Vagina (tissue), 2 donors: ENCODE measurements at regions not wholly inside any gene's neighbourhood (a gene's known extent, or its start where the extent isn't known, plus 50 kb on each side); places are given as distances from the start of the nearest gene placed in this dataset.

ENCODE experiments used
- DNase-seq, 2 donors: peaks; one replicate each; pipeline ENCODE4 v3.0.0-alpha.2; 2017; ENCODE audit errors: extremely low spot score in 2 of 2
- H3K27ac ChIP-seq: fragments of 200-600 bp; sonication (generic); one replicate; pipeline ENCODE4 v1.5.1; 2019
- H3K27me3 ChIP-seq: fragments of 200-600 bp; sonication (generic); one replicate; pipeline ENCODE4 v1.5.1; 2019
- H3K36me3 ChIP-seq, 2 donors: fragments of 200-600 bp; sonication (generic); one replicate each; pipeline ENCODE4 v1.5.1; 2017 to 2019
- H3K4me1 ChIP-seq: fragments of 200-600 bp; sonication (generic); one replicate; pipeline ENCODE4 v1.5.1; 2019
- H3K4me3 ChIP-seq, 2 donors: fragments of 200-600 bp; sonication (generic); 1 replicate in 1 of 2; 2 replicates in 1 of 2; pipeline ENCODE4 v1.5.1; 2016 to 2019
- H3K9me3 ChIP-seq: fragments of 200-600 bp; sonication (generic); one replicate; pipeline ENCODE4 v1.5.1; 2019
- POLR2A ChIP-seq, 2 donors: fragments of 450-650 bp; IDR thresholded peaks; one replicate each; pipeline ENCODE4 v1.6.1; 2017; ENCODE audit warnings: antibody characterized with exemption in 2 of 2, mild to moderate bottlenecking in 2 of 2, moderate library complexity in 2 of 2
- POLR2AphosphoS5 ChIP-seq, 2 donors: sonication (generic); formaldehyde crosslinking; IDR thresholded peaks; one replicate each; pipeline ENCODE4 v1.9.0; 2017; ENCODE audit warnings: antibody characterized with exemption in 2 of 2, mild to moderate bottlenecking in 2 of 2, low read depth in 1 of 2; ENCODE audit not compliant: insufficient read depth in 1 of 2
- intact Hi-C: fragments of 100-400 bp; cut with DNase I; formaldehyde crosslinking; loops from one replicate; pipeline ENCODE4 v1.15.1; 2023
- TF ChIP-seq, protein P1 (sequence below), 3 experiments: fragments of 450-650 bp in 2 of 3; fragments of 200-600 bp in 1 of 3; sonication (generic) in 1 of 3; IDR thresholded peaks; one replicate each; pipeline ENCODE4 v1.5.1; 2017 to 2019; ENCODE audit warnings: antibody characterized with exemption in 3 of 3, mild to moderate bottlenecking in 2 of 3, moderate library complexity in 2 of 3

DNA sequence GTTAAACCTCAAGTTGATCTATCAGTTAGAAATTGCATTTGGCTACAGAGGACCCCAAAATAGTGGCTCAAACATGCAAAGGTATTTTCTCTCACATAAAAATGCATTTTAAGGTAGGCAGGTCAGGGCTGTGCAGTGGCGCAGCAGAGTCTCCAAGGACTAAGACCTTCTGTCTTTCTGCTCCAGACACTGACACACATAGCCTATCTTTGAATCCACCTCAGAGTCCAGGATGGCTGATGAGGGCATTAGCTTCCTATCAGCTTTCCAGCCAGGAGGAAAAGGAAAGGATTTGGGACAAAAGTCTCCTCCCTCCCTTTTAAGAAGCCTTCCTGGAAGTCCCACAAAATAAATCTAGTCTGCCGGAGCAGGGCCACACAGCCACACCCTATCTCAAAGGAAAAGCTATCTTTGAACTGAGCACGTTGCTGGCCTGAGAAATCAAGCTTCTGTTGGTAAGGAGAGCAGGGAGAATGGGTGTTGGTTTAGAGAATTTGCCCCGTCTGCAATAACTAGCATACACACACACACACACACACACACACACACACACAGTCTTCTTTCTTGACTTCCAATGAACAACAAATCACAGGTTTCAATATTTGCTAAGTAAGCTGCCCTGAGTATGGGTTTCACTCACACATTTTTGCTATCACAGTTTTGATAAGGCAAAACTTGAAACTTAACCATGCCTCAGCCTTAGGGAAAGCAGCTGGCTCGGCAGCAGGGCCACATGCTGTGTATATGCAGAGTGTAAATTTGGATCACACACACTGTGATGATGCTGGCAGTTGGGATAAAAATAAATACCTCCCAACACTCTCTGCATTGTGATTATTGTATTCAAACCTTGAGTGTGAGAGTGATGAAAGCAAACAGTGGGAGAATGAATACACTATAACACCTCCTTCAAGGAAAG is 116.6 kb upstream of the MAP3K1 start:
- H3K4me3 ChIP-seq, result no peak overlapping the region
- no peaks in the 10 kb centered on the region for H3K9me3 ChIP-seq
- intact Hi-C loops, result no loop called here
- H3K27me3 ChIP-seq, result no peaks in the 10 kb centered on the region
- H3K27ac ChIP-seq, result no peak overlapping the region
- TF ChIP-seq, protein P1, sequence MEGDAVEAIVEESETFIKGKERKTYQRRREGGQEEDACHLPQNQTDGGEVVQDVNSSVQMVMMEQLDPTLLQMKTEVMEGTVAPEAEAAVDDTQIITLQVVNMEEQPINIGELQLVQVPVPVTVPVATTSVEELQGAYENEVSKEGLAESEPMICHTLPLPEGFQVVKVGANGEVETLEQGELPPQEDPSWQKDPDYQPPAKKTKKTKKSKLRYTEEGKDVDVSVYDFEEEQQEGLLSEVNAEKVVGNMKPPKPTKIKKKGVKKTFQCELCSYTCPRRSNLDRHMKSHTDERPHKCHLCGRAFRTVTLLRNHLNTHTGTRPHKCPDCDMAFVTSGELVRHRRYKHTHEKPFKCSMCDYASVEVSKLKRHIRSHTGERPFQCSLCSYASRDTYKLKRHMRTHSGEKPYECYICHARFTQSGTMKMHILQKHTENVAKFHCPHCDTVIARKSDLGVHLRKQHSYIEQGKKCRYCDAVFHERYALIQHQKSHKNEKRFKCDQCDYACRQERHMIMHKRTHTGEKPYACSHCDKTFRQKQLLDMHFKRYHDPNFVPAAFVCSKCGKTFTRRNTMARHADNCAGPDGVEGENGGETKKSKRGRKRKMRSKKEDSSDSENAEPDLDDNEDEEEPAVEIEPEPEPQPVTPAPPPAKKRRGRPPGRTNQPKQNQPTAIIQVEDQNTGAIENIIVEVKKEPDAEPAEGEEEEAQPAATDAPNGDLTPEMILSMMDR (IDR thresholded peaks at IDR 0.05), result no peak
- no peak for TF ChIP-seq POLR2AphosphoS5 (IDR thresholded peaks at IDR 0.05; ENCODE audit: insufficient read depth in 1 of 2, low read depth in 1 of 2)
- TF ChIP-seq POLR2A (IDR thresholded peaks at IDR 0.05), result no peak
- DNase-seq, result no peak
- no peaks in the 10 kb centered on the region for H3K36me3 ChIP-seq
- peaks cover 12% of the 10 kb centered on the region for H3K4me1 ChIP-seq

DNA sequence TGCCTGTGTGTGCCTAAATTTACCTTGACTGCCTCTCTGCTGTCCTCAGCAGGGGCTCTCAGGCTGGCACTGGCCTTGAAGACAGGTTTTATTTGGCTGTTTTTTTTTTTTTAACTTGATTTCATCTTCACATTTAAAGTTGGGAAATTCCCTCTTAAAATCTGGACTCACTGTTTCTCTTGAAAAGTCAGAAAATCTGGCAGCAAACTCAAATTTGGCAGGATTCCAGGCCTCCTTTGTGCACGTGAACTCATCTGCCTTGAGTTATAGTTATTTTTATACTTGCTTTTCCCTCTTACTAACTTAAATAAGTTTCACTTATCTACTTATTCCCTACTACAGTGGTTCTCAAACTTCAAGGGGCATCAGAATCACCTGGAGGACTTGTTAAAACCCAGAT is 118.4 kb upstream of the MAP3K1 start:
- no peak for DNase-seq
- no peaks in the 10 kb centered on the region for H3K9me3 ChIP-seq
- peaks cover 12% of the 10 kb centered on the region for H3K4me1 ChIP-seq
- no peaks in the 10 kb centered on the region for H3K36me3 ChIP-seq
- no peak overlapping the region for H3K4me3 ChIP-seq
- intact Hi-C loops, result no loop called here
- H3K27me3 ChIP-seq, result no peaks in the 10 kb centered on the region
- H3K27ac ChIP-seq, result no peak overlapping the region
- TF ChIP-seq, protein P1 (IDR thresholded peaks at IDR 0.05), result no peak
- TF ChIP-seq POLR2A (IDR thresholded peaks at IDR 0.05) (no peak), POLR2AphosphoS5 (IDR thresholded peaks at IDR 0.05; ENCODE audit: insufficient read depth in 1 of 2, low read depth in 1 of 2) (no peak)

DNA sequence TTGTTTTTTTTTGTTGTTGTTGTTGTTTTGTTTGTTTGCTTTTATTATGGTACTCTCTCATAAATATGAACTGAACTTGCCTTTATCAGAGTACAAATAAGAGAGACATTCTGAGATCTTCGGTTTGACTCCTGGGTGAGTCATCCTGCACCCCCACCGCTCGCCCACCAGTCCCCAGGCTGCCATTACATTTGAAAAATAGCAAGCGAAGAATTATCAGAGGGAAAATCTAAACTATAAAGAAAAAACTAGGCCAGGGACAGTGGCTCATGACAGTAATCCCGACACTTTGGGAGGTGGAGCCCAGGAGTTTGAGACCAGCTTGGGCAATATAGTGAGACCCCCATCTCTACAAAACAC is 122.1 kb upstream of the MAP3K1 start:
- H3K4me3 ChIP-seq, result no peak overlapping the region
- peaks cover 1% of the 10 kb centered on the region for H3K4me1 ChIP-seq
- intact Hi-C loops, result no loop called here
- no peak overlapping the region for H3K27ac ChIP-seq
- no peaks in the 10 kb centered on the region for H3K27me3 ChIP-seq
- no peaks in the 10 kb centered on the region for H3K9me3 ChIP-seq
- TF ChIP-seq POLR2A (IDR thresholded peaks at IDR 0.05) (no peak), POLR2AphosphoS5 (IDR thresholded peaks at IDR 0.05; ENCODE audit: insufficient read depth in 1 of 2, low read depth in 1 of 2) (no peak)
- TF ChIP-seq, protein P1 (IDR thresholded peaks at IDR 0.05), result no peak
- H3K36me3 ChIP-seq, result no peaks in the 10 kb centered on the region
- no peak for DNase-seq

DNA sequence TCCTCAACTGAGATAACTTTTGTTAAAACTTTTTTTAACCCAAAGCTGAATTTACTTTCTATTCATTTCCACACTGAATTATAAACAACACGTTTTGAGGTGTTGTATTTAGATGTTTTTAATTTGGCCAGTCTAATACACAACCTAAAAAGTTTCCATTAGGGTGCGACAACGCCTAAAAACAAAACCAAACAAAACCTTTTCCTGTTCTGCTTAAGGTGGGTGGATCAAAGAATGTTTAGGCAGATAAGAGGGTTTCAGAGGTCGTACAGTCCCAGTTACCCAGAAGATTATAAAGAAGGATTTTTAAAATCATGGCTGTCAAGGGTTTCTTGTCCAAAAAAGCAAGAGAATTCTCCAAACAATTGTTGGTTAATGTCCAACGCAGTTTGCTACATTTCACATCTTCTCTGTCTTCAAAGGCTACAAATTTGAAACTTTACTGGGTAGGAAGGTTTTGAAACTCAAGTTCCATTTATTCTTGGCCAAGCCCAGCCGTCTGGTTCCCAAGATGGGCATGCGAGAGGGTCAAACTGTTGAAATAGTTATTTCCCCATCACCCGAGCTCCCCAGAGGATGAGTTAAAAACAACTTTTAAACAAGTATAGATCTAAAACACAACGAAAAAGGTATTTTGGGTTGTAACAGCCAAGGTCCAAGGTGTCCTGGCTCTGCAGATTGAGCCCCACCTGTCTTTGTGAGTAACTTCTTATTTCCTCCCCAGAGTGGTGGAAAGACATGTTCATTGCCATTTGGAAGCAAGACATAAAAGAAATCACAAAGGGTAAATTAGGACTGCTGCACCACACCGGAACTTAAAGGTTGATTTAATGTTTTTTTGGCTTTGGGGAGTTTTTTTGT is 122.8 kb upstream of the MAP3K1 start:
- Histone ChIP-seq H3K9me3 (no peaks in the 10 kb centered on the region), H3K4me3 (no peak overlapping the region), H3K27ac (no peak overlapping the region), H3K36me3 (no peaks in the 10 kb centered on the region), H3K4me1 (no peaks in the 10 kb centered on the region), H3K27me3 (no peaks in the 10 kb centered on the region)
- intact Hi-C loops, result no loop called here
- no peak for DNase-seq
- TF ChIP-seq POLR2A (IDR thresholded peaks at IDR 0.05) (no peak), POLR2AphosphoS5 (IDR thresholded peaks at IDR 0.05; ENCODE audit: insufficient read depth in 1 of 2, low read depth in 1 of 2) (no peak)
- TF ChIP-seq, protein P1 (IDR thresholded peaks at IDR 0.05), result no peak
